ENCODE measurements at regions not wholly inside any gene's neighbourhood (a gene's known extent, or its start where the extent isn't known, plus 50 kb on each side); places are given as distances from the start of the nearest gene placed in this dataset.

DNA sequence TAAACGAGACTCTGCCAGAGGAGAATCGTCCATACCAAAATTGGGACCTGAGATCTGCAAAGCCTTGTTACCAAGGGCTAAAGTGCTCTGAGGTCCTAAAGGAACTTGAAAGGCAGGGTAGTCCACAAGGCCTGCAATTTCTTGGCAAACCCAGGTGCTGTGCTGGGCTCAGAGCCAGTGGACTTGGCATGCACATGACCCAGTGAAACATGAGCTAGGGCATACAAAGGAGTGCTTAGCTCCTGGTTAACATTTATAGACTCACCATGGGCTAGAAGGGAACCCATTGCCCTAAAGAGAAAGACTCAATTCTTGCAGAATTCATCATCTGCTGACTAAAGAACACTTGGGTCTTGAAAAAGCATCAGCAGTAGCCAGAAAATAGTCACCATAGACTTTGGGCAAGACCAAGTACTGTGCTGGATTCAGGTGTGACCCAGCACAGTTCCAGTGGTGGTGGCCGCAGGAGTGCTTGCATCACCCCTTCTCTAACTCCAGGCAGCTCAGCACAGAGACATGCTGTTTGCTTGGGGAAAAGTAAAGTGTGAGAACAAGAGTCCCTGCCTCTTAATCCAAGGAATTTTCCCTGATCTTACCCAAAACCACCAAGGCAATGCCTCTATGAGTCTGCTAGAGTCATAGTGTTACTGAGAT, 1069.4 kb upstream of the ADGRL2 start:
- H3K36me3 ChIP-seq (ENCODE audit: control insufficient read depth, insufficient read depth, low read length) = no peaks in the 10 kb centered on the region
- WGBS, 2 experiments (ENCODE audit: insufficient coverage in 2 of 2) = 64 to 97% methylated on average over 2 of the region's 3 CpGs
- H3K9me3 ChIP-seq (ENCODE audit: control insufficient read depth, low read length) = no peaks in the 10 kb centered on the region
- no peak overlapping the region for H3K27ac ChIP-seq (ENCODE audit: low read depth, low read length, severe bottlenecking)
- H3K4me3 ChIP-seq (ENCODE audit: extremely low read depth, insufficient read depth, low read length, poor library complexity, severe bottlenecking) = no peak overlapping the region
- no peaks in the 10 kb centered on the region for H3K4me1 ChIP-seq (ENCODE audit: control insufficient read depth, insufficient read depth, low read length, poor library complexity, severe bottlenecking)

GRCh38 chr1:80722611-80723010, 1078.1 kb upstream of the ADGRL2 start:
- Histone ChIP-seq H3K9me3 (ENCODE audit: control insufficient read depth, low read length) (no peaks in the 10 kb centered on the region), H3K4me1 (ENCODE audit: control insufficient read depth, insufficient read depth, low read length, poor library complexity, severe bottlenecking) (no peaks in the 10 kb centered on the region), H3K27ac (ENCODE audit: low read depth, low read length, severe bottlenecking) (no peak overlapping the region), H3K4me3 (ENCODE audit: extremely low read depth, insufficient read depth, low read length, poor library complexity, severe bottlenecking) (no peak overlapping the region), H3K36me3 (ENCODE audit: control insufficient read depth, insufficient read depth, low read length) (no peaks in the 10 kb centered on the region)
- WGBS, 2 experiments (ENCODE audit: insufficient coverage in 2 of 2) = 83 to 90% methylated on average over 1 to 2 of the region's 2 CpGs

GRCh38 chr1:80706526-80706925, 1094.2 kb upstream of the ADGRL2 start:
- Histone ChIP-seq H3K9me3 (ENCODE audit: control insufficient read depth, low read length) (no peaks in the 10 kb centered on the region), H3K27ac (ENCODE audit: low read depth, low read length, severe bottlenecking) (no peak overlapping the region), H3K4me3 (ENCODE audit: extremely low read depth, insufficient read depth, low read length, poor library complexity, severe bottlenecking) (no peak overlapping the region), H3K36me3 (ENCODE audit: control insufficient read depth, insufficient read depth, low read length) (no peaks in the 10 kb centered on the region), H3K4me1 (ENCODE audit: control insufficient read depth, insufficient read depth, low read length, poor library complexity, severe bottlenecking) (no peaks in the 10 kb centered on the region)
- WGBS, 2 experiments (ENCODE audit: insufficient coverage in 2 of 2) = no CpG with 5 or more reads among the region's 1 CpG

- H3K27ac ChIP-seq (ENCODE audit: low read depth, low read length, severe bottlenecking) = no peak overlapping the region
- no peak overlapping the region for H3K4me3 ChIP-seq (ENCODE audit: extremely low read depth, insufficient read depth, low read length, poor library complexity, severe bottlenecking)
- 93 to 98% methylated on average over 4 to 5 of the region's 5 CpGs for WGBS, 2 experiments (ENCODE audit: insufficient coverage in 2 of 2)
- peaks cover 14% of the 10 kb centered on the region for H3K4me1 ChIP-seq (ENCODE audit: control insufficient read depth, insufficient read depth, low read length, poor library complexity, severe bottlenecking)
- H3K9me3 ChIP-seq (ENCODE audit: control insufficient read depth, low read length) = no peaks in the 10 kb centered on the region
- no peaks in the 10 kb centered on the region for H3K36me3 ChIP-seq (ENCODE audit: control insufficient read depth, insufficient read depth, low read length)
Measured at GRCh38 chr1:80678438-80678837, 1122.3 kb upstream of the ADGRL2 start.

DNA sequence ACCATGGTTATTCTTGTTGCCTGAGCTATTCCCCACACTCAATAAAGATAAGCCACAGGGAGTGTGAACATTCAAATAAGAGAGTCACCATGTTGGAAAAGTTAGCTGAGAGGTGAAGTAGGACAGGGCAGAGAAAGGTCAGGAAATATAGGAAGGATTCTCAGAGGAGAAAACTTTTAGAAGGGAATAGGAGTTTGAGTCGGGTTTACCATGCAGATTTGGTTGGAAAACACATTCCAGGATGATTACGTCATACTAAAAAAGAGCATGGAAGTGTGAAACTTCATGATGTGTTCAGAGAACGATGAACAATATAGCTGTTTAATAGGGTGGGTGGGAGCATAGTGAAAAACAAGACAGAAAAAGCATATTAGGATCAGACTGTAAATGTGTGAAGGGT, 1125.3 kb upstream of the ADGRL2 start:
- H3K4me1 ChIP-seq (ENCODE audit: control insufficient read depth, insufficient read depth, low read length, poor library complexity, severe bottlenecking) = peaks cover 14% of the 10 kb centered on the region
- WGBS, 2 experiments (ENCODE audit: insufficient coverage in 2 of 2) = 68 to 88% methylated on average over 3 of the region's 3 CpGs
- peak overlapping the region; percentile 11 for H3K27ac ChIP-seq (ENCODE audit: low read depth, low read length, severe bottlenecking)
- no peaks in the 10 kb centered on the region for H3K9me3 ChIP-seq (ENCODE audit: control insufficient read depth, low read length)
- no peaks in the 10 kb centered on the region for H3K36me3 ChIP-seq (ENCODE audit: control insufficient read depth, insufficient read depth, low read length)
- no peak overlapping the region for H3K4me3 ChIP-seq (ENCODE audit: extremely low read depth, insufficient read depth, low read length, poor library complexity, severe bottlenecking)

DNA sequence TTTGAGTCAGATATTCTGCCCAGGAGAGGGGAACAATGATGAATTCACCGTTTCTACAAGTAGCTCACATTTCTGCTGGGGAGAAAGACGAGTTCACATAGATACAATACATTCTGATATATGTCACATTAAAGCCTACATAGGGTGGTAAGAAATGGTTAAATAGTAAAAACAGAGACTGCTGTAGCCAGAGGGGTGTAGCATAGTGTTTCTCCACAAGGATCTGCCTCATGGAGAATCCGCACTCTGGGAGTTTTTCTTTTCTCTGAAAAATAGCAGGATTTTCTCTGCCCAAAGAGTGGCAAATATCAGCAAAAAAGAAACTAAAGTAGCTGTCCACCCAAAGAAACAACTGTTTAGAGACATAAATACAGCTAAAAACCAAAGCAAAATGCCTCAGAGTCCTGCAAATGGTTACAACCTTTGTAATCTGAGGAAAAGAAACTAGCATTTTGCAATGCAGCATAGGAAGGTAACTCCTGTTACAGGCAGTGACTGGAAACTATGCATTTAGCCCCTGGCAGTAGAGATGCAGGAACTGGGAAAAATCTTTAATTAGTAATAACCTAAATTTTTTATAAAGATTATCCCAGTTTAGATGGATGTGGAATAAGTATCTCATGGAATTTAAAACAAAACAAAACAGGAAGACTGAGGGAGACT, 1126.7 kb upstream of the ADGRL2 start:
- H3K4me3 ChIP-seq (ENCODE audit: extremely low read depth, insufficient read depth, low read length, poor library complexity, severe bottlenecking) = no peak overlapping the region
- WGBS, 2 experiments (ENCODE audit: insufficient coverage in 2 of 2) = 50% methylated on average over 1 of the region's 3 CpGs; no CpG with 5 or more reads in 1 of the 2 experiments
- H3K4me1 ChIP-seq (ENCODE audit: control insufficient read depth, insufficient read depth, low read length, poor library complexity, severe bottlenecking) = peaks cover 14% of the 10 kb centered on the region
- H3K27ac ChIP-seq (ENCODE audit: low read depth, low read length, severe bottlenecking) = peak overlapping the region; percentile 79
- no peaks in the 10 kb centered on the region for H3K36me3 ChIP-seq (ENCODE audit: control insufficient read depth, insufficient read depth, low read length)
- H3K9me3 ChIP-seq (ENCODE audit: control insufficient read depth, low read length) = no peaks in the 10 kb centered on the region

DNA sequence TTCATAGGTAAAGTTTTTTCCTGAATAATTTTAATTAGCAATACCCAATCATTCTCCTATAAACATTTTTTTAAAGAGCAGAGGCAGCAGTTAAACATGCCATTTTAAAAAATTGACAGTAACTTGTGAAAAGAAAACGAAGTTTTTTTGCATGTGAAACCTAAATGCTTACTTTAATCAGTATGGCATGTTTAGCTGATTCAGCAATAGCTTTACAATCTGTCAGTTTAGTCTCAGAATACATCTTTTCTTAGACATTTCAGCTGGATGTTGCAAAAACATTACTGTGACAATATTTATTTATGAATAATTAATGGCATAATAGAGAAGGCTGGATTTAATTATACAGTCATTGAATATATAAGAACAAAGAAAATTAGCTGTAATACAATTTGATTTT, 1132.4 kb upstream of the ADGRL2 start:
- Histone ChIP-seq H3K4me1 (ENCODE audit: control insufficient read depth, insufficient read depth, low read length, poor library complexity, severe bottlenecking) (no peaks in the 10 kb centered on the region), H3K27ac (ENCODE audit: low read depth, low read length, severe bottlenecking) (no peak overlapping the region), H3K36me3 (ENCODE audit: control insufficient read depth, insufficient read depth, low read length) (no peaks in the 10 kb centered on the region), H3K4me3 (ENCODE audit: extremely low read depth, insufficient read depth, low read length, poor library complexity, severe bottlenecking) (no peak overlapping the region), H3K9me3 (ENCODE audit: control insufficient read depth, low read length) (no peaks in the 10 kb centered on the region)
- WGBS, 2 experiments (ENCODE audit: insufficient coverage in 2 of 2) = no CpG with 5 or more reads among the region's 1 CpG

- Histone ChIP-seq H3K9me3 (ENCODE audit: control insufficient read depth, low read length) (no peaks in the 10 kb centered on the region), H3K4me1 (ENCODE audit: control insufficient read depth, insufficient read depth, low read length, poor library complexity, severe bottlenecking) (no peaks in the 10 kb centered on the region), H3K4me3 (ENCODE audit: extremely low read depth, insufficient read depth, low read length, poor library complexity, severe bottlenecking) (no peak overlapping the region), H3K27ac (ENCODE audit: low read depth, low read length, severe bottlenecking) (no peak overlapping the region), H3K36me3 (ENCODE audit: control insufficient read depth, insufficient read depth, low read length) (no peaks in the 10 kb centered on the region)
Measured at GRCh38 chr1:80666073-80666472, 1134.7 kb upstream of the ADGRL2 start.

DNA sequence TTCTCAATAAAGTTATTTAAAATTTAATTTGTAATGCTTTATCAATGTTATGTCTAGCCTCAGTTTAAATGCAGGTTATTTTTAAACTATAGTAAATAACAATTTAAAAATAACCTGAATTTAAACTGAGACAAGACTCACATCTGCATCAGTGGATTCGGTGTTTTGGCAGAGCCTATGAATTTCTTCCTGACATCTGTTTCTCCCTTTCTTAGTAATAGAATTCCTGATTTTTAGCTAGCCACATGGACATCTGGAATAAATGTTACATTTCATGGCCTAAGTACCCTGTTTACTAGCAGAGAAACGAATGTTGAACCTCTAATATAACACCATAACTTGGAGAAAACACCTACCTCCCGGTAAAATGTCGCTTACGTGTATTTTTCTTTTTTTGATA, 1141.6 kb upstream of the ADGRL2 start:
- Histone ChIP-seq H3K36me3 (ENCODE audit: control insufficient read depth, insufficient read depth, low read length) (no peaks in the 10 kb centered on the region), H3K4me1 (ENCODE audit: control insufficient read depth, insufficient read depth, low read length, poor library complexity, severe bottlenecking) (no peaks in the 10 kb centered on the region)
- no CpG with 5 or more reads among the region's 5 CpGs for WGBS, 2 experiments (ENCODE audit: insufficient coverage in 2 of 2)

GRCh38 chr1:80657707-80658106, 1143.0 kb upstream of the ADGRL2 start:
- no peaks in the 10 kb centered on the region for H3K4me1 ChIP-seq (ENCODE audit: control insufficient read depth, insufficient read depth, low read length, poor library complexity, severe bottlenecking)
- no peaks in the 10 kb centered on the region for H3K9me3 ChIP-seq (ENCODE audit: control insufficient read depth, low read length)
- no CpG with 5 or more reads among the region's 1 CpG for WGBS, 2 experiments (ENCODE audit: insufficient coverage in 2 of 2)
- H3K4me3 ChIP-seq (ENCODE audit: extremely low read depth, insufficient read depth, low read length, poor library complexity, severe bottlenecking) = no peak overlapping the region
- no peaks in the 10 kb centered on the region for H3K36me3 ChIP-seq (ENCODE audit: control insufficient read depth, insufficient read depth, low read length)
- H3K27ac ChIP-seq (ENCODE audit: low read depth, low read length, severe bottlenecking) = no peak overlapping the region

More for the DNA sequence above, 1141.6 kb upstream of the ADGRL2 start:
- no peaks in the 10 kb centered on the region for H3K9me3 ChIP-seq (ENCODE audit: control insufficient read depth, low read length)
- H3K4me3 ChIP-seq (ENCODE audit: extremely low read depth, insufficient read depth, low read length, poor library complexity, severe bottlenecking) = no peak overlapping the region
- no peak overlapping the region for H3K27ac ChIP-seq (ENCODE audit: low read depth, low read length, severe bottlenecking)

GRCh38 chr1:80657044-80657643, 1143.6 kb upstream of the ADGRL2 start:
- Histone ChIP-seq H3K9me3 (ENCODE audit: control insufficient read depth, low read length) (no peaks in the 10 kb centered on the region), H3K4me1 (ENCODE audit: control insufficient read depth, insufficient read depth, low read length, poor library complexity, severe bottlenecking) (no peaks in the 10 kb centered on the region), H3K4me3 (ENCODE audit: extremely low read depth, insufficient read depth, low read length, poor library complexity, severe bottlenecking) (no peak overlapping the region), H3K27ac (ENCODE audit: low read depth, low read length, severe bottlenecking) (no peak overlapping the region), H3K36me3 (ENCODE audit: control insufficient read depth, insufficient read depth, low read length) (no peaks in the 10 kb centered on the region)
- WGBS, 2 experiments (ENCODE audit: insufficient coverage in 2 of 2) = 89% methylated on average over 1 of the region's 3 CpGs; no CpG with 5 or more reads in 1 of the 2 experiments
